T-helper 2 cell treated with Interferon-gamma antibody and Interleukin-4, amounts not matched to agents 5 μg/mL and 100 μg/mL, for 36 hours (primary cell): ENCODE measurements at regions not wholly inside any gene's neighbourhood (a gene's known extent, or its start where the extent isn't known, plus 50 kb on each side); places are given as distances from the start of the nearest gene placed in this dataset.
"Not testable (repeated sequence)": the region's sequence is repeated elsewhere in the genome, so short reads cannot be mapped to it uniquely, and the experiment has no call there.

Source experiments
- DNase-seq: peaks from one replicate; pipeline ENCODE4 v3.0.0; 2021; ENCODE audit warnings: low spot score
- H3K27ac Mint-ChIP-seq: one replicate; pipeline ENCODE4 v1.8.0; 2021; ENCODE audit warnings: mild to moderate bottlenecking, mixed read lengths
- H3K27me3 Mint-ChIP-seq: one replicate; pipeline ENCODE4 v1.8.0; 2021; ENCODE audit warnings: low read depth, mixed read lengths
- H3K36me3 Mint-ChIP-seq: one replicate; pipeline ENCODE4 v1.8.0; 2021; ENCODE audit warnings: low read depth, mixed read lengths
- H3K4me1 Mint-ChIP-seq: one replicate; pipeline ENCODE4 v1.8.0; 2021; ENCODE audit warnings: low read depth, mixed read lengths
- H3K4me3 Mint-ChIP-seq: one replicate; pipeline ENCODE4 v1.8.0; 2022; ENCODE audit warnings: mild to moderate bottlenecking, moderate library complexity, mixed read lengths
- H3K9me3 Mint-ChIP-seq: one replicate; pipeline ENCODE4 v1.8.0; 2021; ENCODE audit warnings: mixed read lengths

DNA sequence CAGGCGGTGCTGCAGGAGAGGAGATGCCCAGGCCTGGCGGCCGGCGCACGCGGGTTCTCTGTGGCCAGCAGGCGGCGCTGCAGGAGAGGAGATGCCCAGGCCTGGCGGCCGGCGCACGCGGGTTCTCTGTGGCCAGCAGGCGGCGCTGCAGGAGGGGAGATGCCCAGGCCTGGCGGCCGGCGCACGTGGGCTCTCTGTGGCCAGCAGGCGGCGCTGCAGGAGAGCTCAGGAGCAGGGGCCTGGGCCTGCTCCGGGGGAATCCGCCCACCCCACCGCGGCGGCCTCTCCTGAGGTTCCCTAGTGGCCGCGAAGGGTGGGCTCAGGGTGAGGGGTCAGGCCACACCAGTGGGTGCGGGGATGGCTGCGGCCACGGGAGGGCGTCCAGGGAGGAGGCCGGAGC is 75.9 kb downstream of the OR4F16 start:
- not testable (repeated sequence) for H3K9me3 Mint-ChIP-seq, H3K36me3 Mint-ChIP-seq, H3K27ac Mint-ChIP-seq, H3K27me3 Mint-ChIP-seq, DNase-seq, H3K4me3 Mint-ChIP-seq, H3K4me1 Mint-ChIP-seq

DNA sequence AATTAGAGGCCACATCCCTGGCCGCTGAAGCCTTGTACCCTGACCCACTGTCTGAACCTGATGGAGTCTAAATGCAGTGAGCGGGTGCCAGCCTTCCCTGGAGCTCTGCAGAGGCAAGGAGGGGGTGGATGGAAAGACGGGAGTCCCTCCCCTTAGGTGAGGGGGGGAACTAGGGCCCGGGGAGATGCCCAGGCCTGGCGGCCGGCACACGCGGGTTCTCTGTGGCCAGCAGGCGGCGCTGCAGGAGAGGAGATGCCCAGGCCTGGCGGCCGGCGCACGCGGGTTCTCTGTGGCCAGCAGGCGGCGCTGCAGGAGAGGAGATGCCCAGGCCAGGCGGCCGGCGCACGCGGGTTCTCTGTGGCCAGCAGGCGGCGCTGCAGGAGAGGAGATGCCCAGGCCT is 77.3 kb downstream of the OR4F16 start:
- H3K4me3 Mint-ChIP-seq, H3K36me3 Mint-ChIP-seq, H3K27ac Mint-ChIP-seq: not testable (repeated sequence)

DNA sequence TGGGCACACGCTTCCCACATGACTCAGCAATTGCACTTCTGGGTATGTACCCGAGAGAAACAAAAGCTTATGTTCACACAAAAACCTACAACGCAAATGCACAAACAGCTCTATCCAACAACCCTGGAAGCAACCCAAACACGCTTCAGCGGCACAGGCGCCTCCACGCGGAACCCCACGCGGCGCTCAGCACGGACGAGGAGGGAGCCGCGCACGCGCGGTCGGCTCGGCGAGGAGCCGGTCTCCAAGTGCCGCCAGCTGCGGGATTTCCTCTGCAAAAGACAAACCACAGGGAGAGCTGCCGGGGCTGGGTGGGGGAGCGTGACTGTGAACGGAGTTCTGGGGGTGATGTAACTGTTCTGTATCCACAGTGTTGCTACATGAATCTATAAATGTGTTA is 81.2 kb downstream of the OR4F16 start:
- not testable (repeated sequence) for H3K27ac Mint-ChIP-seq, H3K27me3 Mint-ChIP-seq, H3K4me1 Mint-ChIP-seq, H3K9me3 Mint-ChIP-seq, H3K36me3 Mint-ChIP-seq, DNase-seq
- H3K4me3 Mint-ChIP-seq, result peak overlapping the region; percentile 42

More for the DNA sequence above, 77.3 kb downstream of the OR4F16 start:
- H3K9me3 Mint-ChIP-seq, H3K27me3 Mint-ChIP-seq, H3K4me1 Mint-ChIP-seq, DNase-seq: not testable (repeated sequence)

DNA sequence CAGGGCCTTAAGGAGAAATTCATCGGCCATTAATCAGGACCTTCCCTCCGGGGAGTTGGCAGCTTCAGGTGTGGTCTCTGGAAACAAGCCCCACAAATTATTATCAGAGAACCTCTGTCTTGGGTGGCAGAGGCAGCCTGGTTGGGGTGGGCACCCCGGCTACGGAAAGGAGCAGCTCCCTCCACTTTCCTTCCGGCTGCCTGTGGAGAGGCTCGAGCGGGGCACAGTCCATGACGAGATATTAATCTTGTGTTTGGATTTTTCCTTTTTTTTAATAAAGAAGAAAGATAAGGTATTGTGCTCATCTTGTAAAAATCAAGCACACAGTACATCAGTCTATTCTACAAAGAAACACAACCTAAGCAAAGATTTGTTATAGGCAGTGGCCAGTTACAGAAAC is 98.2 kb downstream of the OR4F16 start:
- H3K4me1 Mint-ChIP-seq, H3K9me3 Mint-ChIP-seq, H3K36me3 Mint-ChIP-seq: not testable (repeated sequence)

DNA sequence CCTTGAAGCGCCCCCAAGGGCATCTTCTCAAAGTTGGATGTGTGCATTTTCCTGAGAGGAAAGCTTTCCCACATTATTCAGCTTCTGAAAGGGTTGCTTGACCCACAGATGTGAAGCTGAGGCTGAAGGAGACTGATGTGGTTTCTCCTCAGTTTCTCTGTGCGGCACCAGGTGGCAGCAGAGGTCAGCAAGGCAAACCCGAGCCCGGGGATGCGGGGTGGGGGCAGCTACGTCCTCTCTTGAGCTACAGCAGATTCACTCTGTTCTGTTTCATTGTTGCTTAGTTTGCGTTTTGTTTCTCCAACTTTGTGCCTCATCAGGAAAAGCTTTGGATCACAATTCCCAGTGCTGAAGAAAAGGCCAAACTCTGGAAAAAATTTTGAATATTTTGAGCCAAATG is 100.5 kb downstream of the OR4F16 start:
- not testable (repeated sequence) for H3K27me3 Mint-ChIP-seq, H3K4me3 Mint-ChIP-seq, H3K9me3 Mint-ChIP-seq, H3K36me3 Mint-ChIP-seq, H3K27ac Mint-ChIP-seq, H3K4me1 Mint-ChIP-seq
- peak; percentile 66 for DNase-seq

More for the DNA sequence above, 98.2 kb downstream of the OR4F16 start:
- not testable (repeated sequence) for DNase-seq, H3K27me3 Mint-ChIP-seq, H3K4me3 Mint-ChIP-seq, H3K27ac Mint-ChIP-seq
